GM12864 (cell line): ENCODE measurements at regions not wholly inside any gene's neighbourhood (a gene's known extent, or its start where the extent isn't known, plus 50 kb on each side); places are given as distances from the start of the nearest gene placed in this dataset.
A peak's percentile ranks its signal among the peaks of the same experiment; 100 is the strongest.

Experiments
- DNase-seq: peaks from one replicate; pipeline ENCODE4 v3.0.0-alpha.2; 2011; ENCODE audit warnings: low read depth
- H3K4me3 ChIP-seq: 2 replicates; pipeline ENCODE4 v1.5.1; 2011; ENCODE audit warnings: mild to moderate bottlenecking, low read depth, low read length, control low read depth
- TF ChIP-seq, protein P1 (sequence below): IDR thresholded peaks from 2 replicates; pipeline ENCODE4 v1.5.1; 2011; ENCODE audit warnings: low read depth, mild to moderate bottlenecking, moderate library complexity, low read length, control low read depth, inconsistent platforms; ENCODE audit errors: missing control alignments

DNA sequence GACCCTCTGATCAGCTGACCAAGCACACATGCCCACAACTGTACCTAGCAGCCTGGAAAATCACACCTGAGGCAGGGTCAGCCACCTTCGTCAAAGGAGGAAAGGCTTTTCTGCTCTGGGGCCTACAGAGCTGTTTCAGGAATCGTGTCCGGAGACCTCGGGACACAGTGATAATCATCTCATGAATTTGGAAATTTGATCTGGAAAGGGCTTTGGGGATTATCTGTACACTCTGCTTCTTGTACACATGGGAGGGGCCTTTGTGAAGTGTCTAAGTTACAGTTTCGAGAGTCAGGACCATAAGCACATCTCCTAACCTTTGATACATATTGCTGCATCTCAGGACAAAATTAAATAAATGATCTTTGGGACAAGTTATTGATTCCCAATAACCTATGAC, 1421.2 kb upstream of the TENM4 start:
- no peak overlapping the region for H3K4me3 ChIP-seq
- TF ChIP-seq, protein P1, sequence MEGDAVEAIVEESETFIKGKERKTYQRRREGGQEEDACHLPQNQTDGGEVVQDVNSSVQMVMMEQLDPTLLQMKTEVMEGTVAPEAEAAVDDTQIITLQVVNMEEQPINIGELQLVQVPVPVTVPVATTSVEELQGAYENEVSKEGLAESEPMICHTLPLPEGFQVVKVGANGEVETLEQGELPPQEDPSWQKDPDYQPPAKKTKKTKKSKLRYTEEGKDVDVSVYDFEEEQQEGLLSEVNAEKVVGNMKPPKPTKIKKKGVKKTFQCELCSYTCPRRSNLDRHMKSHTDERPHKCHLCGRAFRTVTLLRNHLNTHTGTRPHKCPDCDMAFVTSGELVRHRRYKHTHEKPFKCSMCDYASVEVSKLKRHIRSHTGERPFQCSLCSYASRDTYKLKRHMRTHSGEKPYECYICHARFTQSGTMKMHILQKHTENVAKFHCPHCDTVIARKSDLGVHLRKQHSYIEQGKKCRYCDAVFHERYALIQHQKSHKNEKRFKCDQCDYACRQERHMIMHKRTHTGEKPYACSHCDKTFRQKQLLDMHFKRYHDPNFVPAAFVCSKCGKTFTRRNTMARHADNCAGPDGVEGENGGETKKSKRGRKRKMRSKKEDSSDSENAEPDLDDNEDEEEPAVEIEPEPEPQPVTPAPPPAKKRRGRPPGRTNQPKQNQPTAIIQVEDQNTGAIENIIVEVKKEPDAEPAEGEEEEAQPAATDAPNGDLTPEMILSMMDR, result no peak
- DNase-seq, result no peak

DNA sequence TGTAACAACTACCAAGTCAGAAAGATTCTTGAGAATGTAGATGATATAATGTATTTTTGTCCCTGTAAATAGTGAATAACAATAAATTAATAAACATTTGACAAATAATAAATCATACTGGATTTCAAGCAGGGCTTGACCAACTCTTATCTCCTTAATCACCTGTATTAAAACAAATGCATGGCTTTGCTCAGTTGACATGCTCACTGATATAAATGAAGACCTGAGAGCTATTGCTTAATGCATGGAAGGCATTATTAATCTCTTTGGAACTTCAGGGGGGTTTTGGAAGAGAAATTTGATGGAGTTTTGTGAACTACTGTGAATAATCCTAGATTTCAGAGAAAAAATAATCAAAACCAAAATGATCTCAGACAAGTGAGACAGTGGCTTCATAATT, 1420.4 kb upstream of the TENM4 start:
- H3K4me3 ChIP-seq, result no peak overlapping the region
- TF ChIP-seq, protein P1, result no peak
- no peak for DNase-seq

DNA sequence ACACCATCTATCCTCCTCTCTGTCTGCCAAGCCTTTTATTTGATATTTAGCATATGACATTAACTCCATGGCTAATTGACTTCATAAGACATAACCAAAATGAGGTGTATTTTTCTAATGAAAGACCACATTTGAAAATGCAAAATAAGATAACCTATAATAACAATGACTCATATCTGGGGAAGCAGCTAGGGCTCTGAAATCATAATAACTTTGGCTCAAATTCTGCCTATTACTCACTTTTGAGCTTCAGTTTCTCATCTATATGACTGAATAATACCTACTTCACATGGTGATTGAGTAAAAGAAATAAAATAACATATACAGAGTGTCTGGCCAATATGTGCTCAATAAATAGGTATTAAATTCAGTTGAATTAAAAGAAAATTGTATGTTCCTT, 1419.8 kb upstream of the TENM4 start:
- TF ChIP-seq, protein P1, result no peak
- no peak for DNase-seq
- H3K4me3 ChIP-seq, result no peak overlapping the region

DNA sequence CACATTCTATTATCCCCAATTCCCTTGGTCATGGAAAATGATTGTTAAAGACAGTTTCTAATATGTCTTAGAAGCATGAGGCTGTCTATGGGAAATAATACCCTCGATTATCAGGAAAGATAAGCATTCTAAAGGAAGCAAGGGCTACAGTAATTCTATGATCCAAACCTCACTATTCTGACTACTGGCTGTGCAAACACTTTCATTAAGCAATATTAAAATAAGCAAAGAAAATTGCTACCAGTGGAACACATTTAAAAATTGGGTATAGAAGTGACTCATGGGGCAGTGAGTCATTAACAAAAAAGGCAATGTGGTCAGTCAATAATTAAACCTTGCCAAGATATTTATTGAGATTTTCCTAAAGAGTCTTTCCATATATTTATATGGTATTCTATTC, 1415.2 kb upstream of the TENM4 start:
- no peak overlapping the region for H3K4me3 ChIP-seq
- no peak for DNase-seq
- TF ChIP-seq, protein P1, result no peak

DNA sequence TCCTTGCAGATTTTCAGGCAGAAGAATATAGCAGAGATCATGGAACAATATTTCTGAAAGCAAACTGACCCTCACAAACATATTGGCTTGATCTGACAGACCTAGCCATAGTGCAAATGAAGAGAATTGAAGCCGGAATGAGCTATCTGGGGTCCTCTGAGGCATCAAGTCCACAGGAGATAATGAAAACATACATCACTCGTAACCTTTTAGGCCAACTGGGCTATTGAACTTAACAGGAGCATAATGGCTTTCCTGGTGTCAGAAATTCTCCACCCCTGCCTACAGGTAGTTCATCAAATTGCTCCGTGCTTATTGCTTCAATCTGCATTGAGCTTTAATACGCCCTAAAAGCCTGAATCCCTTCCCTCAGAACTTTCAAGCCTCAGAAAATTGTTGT, 1414.6 kb upstream of the TENM4 start:
- no peak overlapping the region for H3K4me3 ChIP-seq
- TF ChIP-seq, protein P1, result no peak
- no peak for DNase-seq

DNA sequence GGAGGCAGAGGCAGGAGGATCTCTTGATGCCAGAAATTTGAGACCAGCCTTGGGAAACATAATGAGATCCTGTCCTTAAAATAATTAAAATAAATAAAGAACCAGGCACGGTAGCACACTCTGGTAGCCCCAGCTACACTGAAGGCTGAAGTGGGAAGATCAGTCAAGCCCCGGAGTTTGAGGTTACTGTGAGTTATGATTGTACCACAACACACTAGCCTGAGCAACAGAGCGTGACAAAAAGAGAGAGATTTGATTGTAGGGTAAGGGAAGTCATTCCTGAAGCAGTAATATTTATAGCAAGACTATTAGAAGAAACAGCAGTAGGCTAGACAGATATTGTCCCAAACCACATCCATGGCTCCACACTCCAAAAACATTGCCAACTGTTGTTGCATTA, 1408.4 kb upstream of the TENM4 start:
- TF ChIP-seq, protein P1, result no peak
- H3K4me3 ChIP-seq, result no peak overlapping the region
- no peak for DNase-seq

DNA sequence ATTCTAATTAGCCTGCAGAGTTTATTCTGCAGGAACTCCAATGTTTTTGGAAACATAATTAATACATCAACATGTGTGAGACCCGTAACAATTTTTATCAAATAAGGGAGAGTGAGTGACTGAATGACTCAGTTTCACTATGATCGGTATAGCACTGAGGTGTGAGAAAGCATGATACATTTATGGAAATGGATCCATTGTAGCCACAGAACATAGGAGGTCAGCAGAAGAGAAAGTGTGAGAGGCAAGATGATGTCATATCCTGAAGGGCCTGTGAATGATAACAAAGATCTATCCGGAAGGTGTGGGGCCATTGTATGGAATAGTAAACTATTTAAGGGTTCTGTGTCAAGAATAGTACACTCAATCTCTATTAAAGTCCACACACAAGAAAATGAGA, 1406.1 kb upstream of the TENM4 start:
- TF ChIP-seq, protein P1, result no peak
- H3K4me3 ChIP-seq, result no peak overlapping the region
- DNase-seq, result peak; percentile 40
